ENCODE measurements at regions not wholly inside any gene's neighbourhood (a gene's known extent, or its start where the extent isn't known, plus 50 kb on each side); places are given as distances from the start of the nearest gene placed in this dataset.

DNA sequence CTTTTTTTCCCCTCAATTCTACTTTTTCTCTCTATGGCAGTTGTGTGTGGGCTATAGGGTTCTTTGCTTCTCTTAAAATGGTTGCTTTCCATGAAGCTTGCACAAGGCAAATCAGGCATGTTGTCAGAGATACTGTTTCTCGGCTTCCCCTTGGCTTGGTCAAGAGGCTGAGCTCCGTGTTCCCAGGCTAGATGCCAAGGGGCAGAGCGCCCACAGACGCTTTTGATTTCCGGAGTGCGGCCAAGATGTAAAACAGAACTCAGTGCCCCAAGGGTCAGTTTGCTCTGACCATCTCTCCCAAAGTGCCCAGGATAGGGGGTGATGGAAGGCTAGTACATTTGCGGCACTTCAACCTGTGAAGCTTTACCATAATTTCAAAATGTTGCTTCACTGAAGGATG is 64.2 kb upstream of the DIPK2B start:
- intact Hi-C loops (cut with DNase I) = no loop called here
- no peak for ATAC-seq
- DNase-seq = no peak

DNA sequence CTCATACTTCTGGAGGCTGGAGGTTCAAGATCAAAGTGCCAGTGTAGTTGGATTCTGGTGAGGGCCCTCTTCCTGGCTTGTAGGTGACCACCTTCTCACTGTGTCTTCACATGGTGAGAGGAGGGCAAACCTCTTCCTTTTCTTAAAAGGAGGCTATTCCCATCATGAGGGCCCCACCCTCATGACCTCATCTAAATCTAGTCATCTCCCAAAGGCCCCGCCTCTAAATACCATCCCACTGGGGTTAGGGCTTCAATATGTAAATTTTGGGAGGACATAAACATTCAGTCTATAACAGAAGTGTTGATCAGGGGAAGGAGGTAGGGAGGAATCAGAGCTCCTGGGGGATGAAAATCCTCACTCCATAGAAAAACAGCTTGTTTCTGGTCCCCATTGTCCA is 60.8 kb upstream of the DIPK2B start:
- intact Hi-C loops (cut with DNase I) = no loop called here
- ATAC-seq (no peak), DNase-seq (no peak)

DNA sequence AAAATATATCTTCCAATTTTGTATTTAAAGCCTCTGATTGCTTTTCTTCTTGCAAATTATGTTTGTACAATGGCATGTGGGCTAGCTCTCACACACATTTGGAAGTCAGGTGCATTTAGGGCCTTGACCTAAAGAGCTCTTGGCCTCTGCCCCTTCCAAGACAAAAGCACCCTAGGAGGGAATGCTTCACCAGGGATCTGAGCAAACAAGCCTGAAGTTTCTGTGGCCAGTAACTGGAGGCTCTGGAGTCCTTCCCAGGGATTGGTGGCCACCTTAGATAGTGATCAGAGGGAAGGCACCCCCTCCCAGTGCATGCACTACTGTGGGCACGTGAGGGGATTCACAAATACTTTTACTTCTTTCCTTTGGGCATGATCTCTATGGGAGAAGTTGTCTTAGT is 60.3 kb upstream of the DIPK2B start:
- ATAC-seq (no peak), DNase-seq (no peak)
- intact Hi-C loops (cut with DNase I) = no loop called here

DNA sequence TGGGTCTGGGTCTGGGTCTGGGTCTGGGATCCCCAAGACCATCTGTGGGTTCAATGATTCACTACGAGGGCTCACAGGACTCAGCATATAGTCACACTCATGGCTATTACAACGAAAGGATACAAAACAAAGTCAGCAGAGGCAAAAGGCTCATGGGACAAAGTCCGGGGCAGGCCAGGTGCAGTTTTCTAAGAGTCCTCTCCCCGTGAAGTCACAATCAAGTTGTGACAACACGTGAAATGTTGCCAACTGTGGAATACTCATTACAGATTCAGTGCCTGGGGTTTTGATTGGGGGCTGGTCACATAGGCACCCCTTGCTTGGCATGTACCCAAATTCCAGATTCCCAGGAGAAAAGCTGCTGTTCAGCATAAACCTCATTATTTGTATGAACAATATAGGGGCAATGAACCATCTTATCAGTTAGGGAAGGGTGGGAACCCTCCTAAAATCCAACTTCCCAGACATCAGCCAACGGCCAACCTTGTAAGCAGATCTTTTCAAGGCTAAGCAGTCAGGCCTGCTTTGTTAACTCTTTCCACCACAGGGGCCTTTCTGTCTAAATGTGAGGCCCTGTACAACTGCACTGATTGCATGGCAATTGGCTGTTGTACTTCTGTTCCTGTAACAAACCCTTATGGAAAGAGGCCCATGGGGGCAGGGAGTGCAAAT is 58.2 kb upstream of the DIPK2B start:
- intact Hi-C loops (cut with DNase I) = no loop called here

More for the DNA sequence above, 58.2 kb upstream of the DIPK2B start:
- DNase-seq (no peak), ATAC-seq (no peak)

Small RNAs in the stretch of these regions (microRNA-seq; reads per million reads assigned to microRNA genes)
- gene MIR221 (2,117 to 2,138 reads per million in 2 donors), gene MIR222 (245 to 364 reads per million in 2 donors)

Measured in left cardiac atrium (tissue), 4 donors.